ENCODE measurements at regions not wholly inside any gene's neighbourhood (a gene's known extent, or its start where the extent isn't known, plus 50 kb on each side); places are given as distances from the start of the nearest gene placed in this dataset.

DNA sequence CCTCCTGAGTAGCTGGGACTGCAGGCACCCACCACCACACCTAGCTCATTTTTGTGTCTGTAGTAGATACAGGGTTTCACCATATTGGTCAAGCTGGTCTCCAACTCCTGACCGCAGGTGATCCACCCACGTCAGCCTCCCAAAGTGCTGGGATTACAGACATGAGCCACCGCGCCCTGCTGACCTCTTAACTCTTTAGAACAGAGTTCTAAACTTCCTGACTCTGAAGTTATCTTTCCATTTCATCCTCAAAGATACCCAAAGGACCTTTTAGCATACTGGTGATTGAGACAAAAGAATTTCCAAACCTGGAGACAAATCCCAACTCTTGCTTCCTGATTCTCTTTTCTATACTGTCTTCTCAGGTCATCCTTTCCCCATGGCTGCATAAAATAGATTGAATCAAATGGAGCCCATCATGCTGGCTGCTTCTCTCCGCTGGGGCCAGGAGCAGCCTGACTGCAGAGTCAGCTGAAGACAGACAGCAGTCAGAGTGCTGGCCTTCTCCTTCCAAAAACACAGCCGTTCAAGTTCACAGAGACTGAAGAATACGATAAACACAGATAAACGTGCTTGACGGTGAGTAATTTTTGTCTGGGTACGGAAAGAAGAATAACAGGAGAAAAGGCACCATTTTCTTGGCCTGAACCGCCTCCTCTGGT is 76.5 kb upstream of the ATF7IP2 start:
- FAIRE-seq: no peak
- no peaks in the 10 kb centered on the region for H3K9me3 ChIP-seq (replicated peaks; ENCODE audit: control insufficient read depth, insufficient read depth, low read length)
- H3K4me1 ChIP-seq (ENCODE audit: control insufficient read depth, extremely low read depth, insufficient read depth, low read length): no peaks in the 10 kb centered on the region
- ChIA-PET POLR2A (no interaction called here), CTCF (no interaction called here)
- no peaks in the 10 kb centered on the region for H3K79me2 ChIP-seq (ENCODE audit: control insufficient read depth, insufficient read depth, low read length)
- TF ChIP-seq, protein P1, sequence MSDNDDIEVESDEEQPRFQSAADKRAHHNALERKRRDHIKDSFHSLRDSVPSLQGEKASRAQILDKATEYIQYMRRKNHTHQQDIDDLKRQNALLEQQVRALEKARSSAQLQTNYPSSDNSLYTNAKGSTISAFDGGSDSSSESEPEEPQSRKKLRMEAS (IDR thresholded peaks at IDR 0.05; ENCODE audit: insufficient read depth, insufficient read length): no peak
- TF ChIP-seq POLR2A (IDR thresholded peaks at IDR 0.05; ENCODE audit: low read depth, low read length): no peak
- TF ChIP-seq FOS (IDR thresholded peaks at IDR 0.05; ENCODE audit: borderline replicate concordance, insufficient read depth, low read length): no peak
- TF ChIP-seq, protein P2, sequence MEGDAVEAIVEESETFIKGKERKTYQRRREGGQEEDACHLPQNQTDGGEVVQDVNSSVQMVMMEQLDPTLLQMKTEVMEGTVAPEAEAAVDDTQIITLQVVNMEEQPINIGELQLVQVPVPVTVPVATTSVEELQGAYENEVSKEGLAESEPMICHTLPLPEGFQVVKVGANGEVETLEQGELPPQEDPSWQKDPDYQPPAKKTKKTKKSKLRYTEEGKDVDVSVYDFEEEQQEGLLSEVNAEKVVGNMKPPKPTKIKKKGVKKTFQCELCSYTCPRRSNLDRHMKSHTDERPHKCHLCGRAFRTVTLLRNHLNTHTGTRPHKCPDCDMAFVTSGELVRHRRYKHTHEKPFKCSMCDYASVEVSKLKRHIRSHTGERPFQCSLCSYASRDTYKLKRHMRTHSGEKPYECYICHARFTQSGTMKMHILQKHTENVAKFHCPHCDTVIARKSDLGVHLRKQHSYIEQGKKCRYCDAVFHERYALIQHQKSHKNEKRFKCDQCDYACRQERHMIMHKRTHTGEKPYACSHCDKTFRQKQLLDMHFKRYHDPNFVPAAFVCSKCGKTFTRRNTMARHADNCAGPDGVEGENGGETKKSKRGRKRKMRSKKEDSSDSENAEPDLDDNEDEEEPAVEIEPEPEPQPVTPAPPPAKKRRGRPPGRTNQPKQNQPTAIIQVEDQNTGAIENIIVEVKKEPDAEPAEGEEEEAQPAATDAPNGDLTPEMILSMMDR (IDR thresholded peaks at IDR 0.05; ENCODE audit: extremely low read depth in 1 of 2, insufficient read depth in 1 of 2, low read depth in 1 of 2, low read length in 2 of 2): no peak
- no peak for TF ChIP-seq JUN (IDR thresholded peaks at IDR 0.05; ENCODE audit: borderline replicate concordance, insufficient read depth, insufficient read length, low read depth)
- no peak for TF ChIP-seq EZH2 (IDR thresholded peaks at IDR 0.05; ENCODE audit: borderline replicate concordance, low read depth, low read length, severe bottlenecking)
- TF ChIP-seq GATA2 (IDR thresholded peaks at IDR 0.05; ENCODE audit: insufficient read depth, insufficient read length, low read depth, low read length): no peak
- TF ChIP-seq MYC (IDR thresholded peaks at IDR 0.05; ENCODE audit: low read depth, low read length): no peak
- TF ChIP-seq POLR2AphosphoS5 (IDR thresholded peaks at IDR 0.05; ENCODE audit: insufficient read depth, low read depth, low read length): no peak
- no peak overlapping the region for H3K9ac ChIP-seq (replicated peaks; ENCODE audit: extremely low read depth, insufficient read depth, low read length)
- no TSS peak for BruUV-seq (replicated peaks)
- no peaks in the 10 kb centered on the region for H3K9me1 ChIP-seq (replicated peaks; ENCODE audit: control insufficient read depth, extremely low read depth, insufficient read depth, low read length)
- no peak overlapping the region for H3K4me2 ChIP-seq (ENCODE audit: insufficient read depth, low read length)
- no peaks in the 10 kb centered on the region for H3K36me3 ChIP-seq (ENCODE audit: control insufficient read depth in 2 of 2, extremely low read depth in 1 of 2, insufficient read depth in 2 of 2, low read length in 2 of 2)
- intact Hi-C loops (cut with micrococcal nuclease): no loop called here
- H4K20me1 ChIP-seq (replicated peaks; ENCODE audit: control insufficient read depth, extremely low read depth, insufficient read depth, low read length): no peaks in the 10 kb centered on the region
- no peak overlapping the region for H3K4me3 ChIP-seq (replicated peaks in 1 of 3; ENCODE audit: insufficient read depth in 1 of 3, low read depth in 1 of 3, low read length in 3 of 3)
- H3K27me3 ChIP-seq (ENCODE audit: control insufficient read depth in 2 of 2, insufficient read depth in 2 of 2, low read length in 2 of 2): no peaks in the 10 kb centered on the region
- no peak for DNase-seq (ENCODE audit: low read depth, low spot score)
- no peak overlapping the region for H2AFZ ChIP-seq (ENCODE audit: low read depth, low read length)
- no peak overlapping the region for H3K27ac ChIP-seq (ENCODE audit: insufficient read depth, low read depth, low read length)
- dilution Hi-C loops (cut with MboI; ENCODE audit: extremely low pct_ligation_motif_present, low sequenced_read_pairs): no loop called here
